MCF 10A (cell line): ENCODE measurements at regions not wholly inside any gene's neighbourhood (a gene's known extent, or its start where the extent isn't known, plus 50 kb on each side); places are given as distances from the start of the nearest gene placed in this dataset.

ENCODE experiments used
- BruUV-seq: library from RNA; stranded (reverse); fragments of 400-500 nt; replicated peaks from 2 replicates; lab custom pipeline; 2021; lab: Mats Ljungman, UMichigan
- CTCF ChIA-PET: fragments of 300-600 bp; sonication (Branson Sonifier 250); formaldehyde crosslinking; extraction: SDS; loops from one replicate; lab custom pipeline; 2021; ENCODE audit warnings: antibody characterized with exemption, inconsistent platforms; lab: Yijun Ruan, JAX
- POLR2A ChIA-PET: fragments of 300-600, 350-650 bp; sonication (Branson Sonifier 250); formaldehyde crosslinking; extraction: SDS; loops from one replicate; lab custom pipeline; 2020; ENCODE audit warnings: antibody characterized with exemption, inconsistent platforms; lab: Yijun Ruan, JAX
- DNase-seq: peaks from one replicate; pipeline ENCODE4 v3.0.0-alpha.2; 2018; ENCODE audit not compliant: unreplicated experiment
- H3K27ac Mint-ChIP-seq: one replicate; pipeline ENCODE4 v1.8.0; 2022; ENCODE audit warnings: mild to moderate bottlenecking, low read depth, mixed read lengths; ENCODE audit not compliant: unreplicated experiment
- H3K27me3 Mint-ChIP-seq: one replicate; pipeline ENCODE4 v1.8.0; 2022; ENCODE audit warnings: mixed read lengths; ENCODE audit not compliant: insufficient read depth, unreplicated experiment
- H3K36me3 Mint-ChIP-seq: one replicate; pipeline ENCODE4 v1.8.0; 2022; ENCODE audit warnings: mild to moderate bottlenecking, moderate library complexity, mixed read lengths; ENCODE audit not compliant: insufficient read depth, unreplicated experiment
- H3K4me1 Mint-ChIP-seq: one replicate; pipeline ENCODE4 v1.8.0; 2022; ENCODE audit warnings: mixed read lengths; ENCODE audit not compliant: insufficient read depth, unreplicated experiment
- H3K4me3 Mint-ChIP-seq: one replicate; pipeline ENCODE4 v1.8.0; 2022; ENCODE audit warnings: mild to moderate bottlenecking, moderate library complexity, mixed read lengths; ENCODE audit not compliant: unreplicated experiment
- H3K9me3 Mint-ChIP-seq: one replicate; pipeline ENCODE4 v1.8.0; 2022; ENCODE audit warnings: mixed read lengths; ENCODE audit not compliant: unreplicated experiment
- CTCF ChIP-seq: fragments of 200-600 bp; IDR thresholded peaks from one replicate; pipeline ENCODE4 v1.8.0; 2022; ENCODE audit warnings: antibody characterized with exemption, mild to moderate bottlenecking; ENCODE audit not compliant: unreplicated experiment
- intact Hi-C: fragments of 100-400 bp; cut with micrococcal nuclease; formaldehyde crosslinking; loops from 2 replicates; pipeline ENCODE4 v1.14.1; 2022

GRCh38 chr5:58064801-58065200 lies 395.1 kb downstream of the PLK2 start:
- Mint-ChIP-seq H3K36me3 (peaks cover 5% of the 10 kb centered on the region), H3K4me3 (no peak overlapping the region), H3K27ac (no peak overlapping the region), H3K9me3 (peaks cover 7% of the 10 kb centered on the region), H3K27me3 (no peaks in the 10 kb centered on the region), H3K4me1 (no peaks in the 10 kb centered on the region)
- ChIA-PET CTCF (interaction anchor here (1.0 kb wide), 1 partner anchor 9 kb away, joined by 3 read pairs; no protein-coding TSS in a partner anchor), POLR2A (interaction anchor here (1.7 kb wide), 1 partner anchor 10 kb away, joined by 4 read pairs; no protein-coding TSS in a partner anchor)
- no peak for TF ChIP-seq CTCF
- DNase-seq, result no peak
- BruUV-seq, result no TSS peak
- intact Hi-C loops, result no loop called here

GRCh38 chr5:58060996-58061395 lies 398.9 kb downstream of the PLK2 start:
- ChIA-PET POLR2A (interaction anchor here (0.7 to 1.0 kb wide), 4 partner anchors 10 to 50 kb away, joined by 3 read pairs; no protein-coding TSS in a partner anchor), CTCF (interaction anchor here (0.6 kb wide), 2 partner anchors 10 to 397 kb away, joined by 3 read pairs; no protein-coding TSS in a partner anchor)
- H3K4me1 Mint-ChIP-seq, result no peaks in the 10 kb centered on the region
- H3K4me3 Mint-ChIP-seq, result no peak overlapping the region
- no peaks in the 10 kb centered on the region for H3K36me3 Mint-ChIP-seq
- H3K27me3 Mint-ChIP-seq, result no peaks in the 10 kb centered on the region
- intact Hi-C loops, result no loop called here
- BruUV-seq, result no TSS peak
- TF ChIP-seq CTCF, result no peak
- no peak overlapping the region for H3K27ac Mint-ChIP-seq
- H3K9me3 Mint-ChIP-seq, result peaks cover 7% of the 10 kb centered on the region
- DNase-seq, result no peak

GRCh38 chr5:58057324-58057723 lies 402.6 kb downstream of the PLK2 start:
- intact Hi-C loops, result no loop called here

GRCh38 chr5:58056546-58056945 lies 403.3 kb downstream of the PLK2 start:
- DNase-seq, result no peak
- BruUV-seq, result no TSS peak
- intact Hi-C loops, result no loop called here
- POLR2A ChIA-PET, result no interaction called here
- no peak for TF ChIP-seq CTCF
- CTCF ChIA-PET, result no interaction called here
- no peaks in the 10 kb centered on the region for H3K4me1 Mint-ChIP-seq
- no peaks in the 10 kb centered on the region for H3K36me3 Mint-ChIP-seq
- no peaks in the 10 kb centered on the region for H3K27me3 Mint-ChIP-seq
- H3K27ac Mint-ChIP-seq, result no peak overlapping the region
- H3K9me3 Mint-ChIP-seq, result no peaks in the 10 kb centered on the region
- H3K4me3 Mint-ChIP-seq, result no peak overlapping the region

More at GRCh38 chr5:58057324-58057723, 402.6 kb downstream of the PLK2 start:
- H3K27me3 Mint-ChIP-seq, result no peaks in the 10 kb centered on the region
- H3K4me1 Mint-ChIP-seq, result no peaks in the 10 kb centered on the region
- no TSS peak for BruUV-seq
- H3K4me3 Mint-ChIP-seq, result no peak overlapping the region
- POLR2A ChIA-PET, result interaction anchor here (0.7 kb wide), 1 partner anchor 224 kb away, joined by 3 read pairs; no protein-coding TSS in a partner anchor
- no peak for TF ChIP-seq CTCF
- no peak for DNase-seq
- CTCF ChIA-PET, result no interaction called here
- no peak overlapping the region for H3K27ac Mint-ChIP-seq
- H3K36me3 Mint-ChIP-seq, result no peaks in the 10 kb centered on the region
- no peaks in the 10 kb centered on the region for H3K9me3 Mint-ChIP-seq
